ENCODE measurements at regions not wholly inside any gene's neighbourhood (a gene's known extent, or its start where the extent isn't known, plus 50 kb on each side); places are given as distances from the start of the nearest gene placed in this dataset.

- TF ChIP-seq CTCF (conservative IDR thresholded peaks at IDR 0.05; ENCODE audit: low read depth, low read length) = no peak
- no peak for TF ChIP-seq EZH2 (IDR thresholded peaks at IDR 0.05; ENCODE audit: borderline replicate concordance, low read depth, low read length, poor library complexity, severe bottlenecking)
Observed at GRCh38 chr2:217710211-217710765, 292.5 kb downstream of the TNS1 start.
